A673 (cell line): ENCODE measurements at regions not wholly inside any gene's neighbourhood (a gene's known extent, or its start where the extent isn't known, plus 50 kb on each side); places are given as distances from the start of the nearest gene placed in this dataset.

Experiments
- BruUV-seq: library from RNA; stranded (reverse); fragments of 400-500 nt; replicated peaks from 2 replicates; lab custom pipeline; 2021; lab: Mats Ljungman, UMichigan
- CTCF ChIA-PET: fragments of 300-600 bp; sonication (Branson Sonifier 250); formaldehyde crosslinking; loops from one replicate; lab custom pipeline; 2022; ENCODE audit warnings: antibody characterized with exemption; lab: Charles Lee
- POLR2A ChIA-PET: fragments of 300-600 bp; sonication (Branson Sonifier 250); formaldehyde crosslinking; loops from one replicate; lab custom pipeline; 2022; ENCODE audit warnings: antibody characterized with exemption; ENCODE audit not compliant: low non-redundant PET; lab: Charles Lee
- DNase-seq: peaks from one replicate; pipeline ENCODE4 v3.0.0-alpha.2; 2015; ENCODE audit warnings: low spot score
- H3K27ac ChIP-seq: fragments of 200-600 bp; sonication (generic); 2 replicates; pipeline ENCODE4 v1.5.1; 2016; ENCODE audit warnings: mixed run types, low read depth, mild to moderate bottlenecking, mixed read lengths, antibody characterized with exemption, low read length; ENCODE audit not compliant: poor library complexity, severe bottlenecking
- H3K27me3 ChIP-seq: fragments of 200-600 bp; sonication (generic); replicated peaks from 2 replicates; pipeline ENCODE4 v1.6.1; 2017; ENCODE audit warnings: mixed run types, low read depth, mild to moderate bottlenecking, mixed read lengths, antibody characterized with exemption, low read length; ENCODE audit not compliant: insufficient read depth, poor library complexity
- H3K36me3 ChIP-seq: fragments of 200-600 bp; sonication (generic); 2 replicates; pipeline ENCODE4 v1.6.1; 2016; ENCODE audit warnings: mixed run types, mild to moderate bottlenecking, mixed read lengths, antibody characterized with exemption, low read length; ENCODE audit not compliant: insufficient read depth, poor library complexity, severe bottlenecking
- H3K4me1 ChIP-seq: fragments of 200-600 bp; sonication (generic); 2 replicates; pipeline ENCODE4 v1.6.1; 2017; ENCODE audit warnings: mixed run types, mild to moderate bottlenecking, mixed read lengths, antibody characterized with exemption, low read length; ENCODE audit not compliant: insufficient read depth, poor library complexity, severe bottlenecking
- H3K4me3 ChIP-seq: fragments of 200-600 bp; sonication (generic); 2 replicates; pipeline ENCODE4 v1.5.1; 2016; ENCODE audit warnings: low read depth, mixed run types, mild to moderate bottlenecking, mixed read lengths, low read length; ENCODE audit not compliant: poor library complexity, severe bottlenecking
- H3K9me3 ChIP-seq: fragments of 200-600 bp; sonication (generic); 2 replicates; pipeline ENCODE4 v1.6.1; 2016; ENCODE audit warnings: mixed run types, low read depth, mild to moderate bottlenecking, mixed read lengths, antibody characterized with exemption, low read length; ENCODE audit not compliant: poor library complexity, severe bottlenecking
- CTCF ChIP-seq: fragments of 300-800, 200-600 bp; sonication (generic); conservative IDR thresholded peaks from 2 replicates; pipeline ENCODE4 v1.5.1; 2017; ENCODE audit warnings: low read depth, mild to moderate bottlenecking, antibody characterized with exemption, low read length, moderate library complexity, mixed read lengths
- EZH2 ChIP-seq: fragments of 200-600 bp; sonication (generic); IDR thresholded peaks from 2 replicates; pipeline ENCODE4 v1.6.1; 2017; ENCODE audit warnings: borderline replicate concordance, low read depth, mild to moderate bottlenecking, mixed read lengths, antibody characterized with exemption, low read length; ENCODE audit not compliant: poor library complexity, severe bottlenecking
- intact Hi-C: fragments of 100-400 bp; cut with micrococcal nuclease; formaldehyde crosslinking; loops from one replicate; pipeline ENCODE4 v1.10.0; 2022; ENCODE audit not compliant: unreplicated experiment

GRCh38 chr9:86591472-86591871, 237.3 kb upstream of the TUT7 start:
- DNase-seq, result no peak
- TF ChIP-seq EZH2, result no peak
- no peak for TF ChIP-seq CTCF
- BruUV-seq, result no TSS peak
- Histone ChIP-seq H3K4me1 (no peaks in the 10 kb centered on the region), H3K9me3 (no peaks in the 10 kb centered on the region), H3K27me3 (no peaks in the 10 kb centered on the region), H3K27ac (no peak overlapping the region), H3K4me3 (no peak overlapping the region), H3K36me3 (no peaks in the 10 kb centered on the region)
- POLR2A ChIA-PET, result no interaction called here
- CTCF ChIA-PET, result no interaction called here
- intact Hi-C loops, result no loop called here

GRCh38 chr9:86589730-86590129, 235.5 kb upstream of the TUT7 start:
- POLR2A ChIA-PET, result no interaction called here
- BruUV-seq, result no TSS peak
- H3K27me3 ChIP-seq, result no peaks in the 10 kb centered on the region
- CTCF ChIA-PET, result no interaction called here
- peaks cover 8% of the 10 kb centered on the region for H3K4me1 ChIP-seq
- no peak for TF ChIP-seq CTCF
- no peak for TF ChIP-seq EZH2
- no peaks in the 10 kb centered on the region for H3K9me3 ChIP-seq
- DNase-seq, result no peak
- H3K36me3 ChIP-seq, result no peaks in the 10 kb centered on the region
- H3K4me3 ChIP-seq, result no peak overlapping the region
- intact Hi-C loops, result no loop called here
- no peak overlapping the region for H3K27ac ChIP-seq

GRCh38 chr9:86589273-86589672, 235.1 kb upstream of the TUT7 start:
- DNase-seq, result no peak
- no peaks in the 10 kb centered on the region for H3K9me3 ChIP-seq
- H3K27ac ChIP-seq, result no peak overlapping the region
- H3K4me1 ChIP-seq, result peaks cover 8% of the 10 kb centered on the region
- TF ChIP-seq CTCF (0 out of 2 replicates have a peak, but pooled peaks have one; percentile 24), EZH2 (no peak)
- H3K4me3 ChIP-seq, result no peak overlapping the region
- intact Hi-C loops, result no loop called here
- no TSS peak for BruUV-seq
- CTCF ChIA-PET, result no interaction called here
- no peaks in the 10 kb centered on the region for H3K27me3 ChIP-seq
- POLR2A ChIA-PET, result no interaction called here
- H3K36me3 ChIP-seq, result no peaks in the 10 kb centered on the region
